MCF 10A (cell line): ENCODE measurements at regions not wholly inside any gene's neighbourhood (a gene's known extent, or its start where the extent isn't known, plus 50 kb on each side); places are given as distances from the start of the nearest gene placed in this dataset.

Source experiments
- BruUV-seq: library from RNA; stranded (reverse); fragments of 400-500 nt; replicated peaks from 2 replicates; lab custom pipeline; 2021; lab: Mats Ljungman, UMichigan
- CTCF ChIA-PET: fragments of 300-600 bp; sonication (Branson Sonifier 250); formaldehyde crosslinking; extraction: SDS; loops from one replicate; lab custom pipeline; 2021; ENCODE audit warnings: antibody characterized with exemption, inconsistent platforms; lab: Yijun Ruan, JAX
- POLR2A ChIA-PET: fragments of 300-600, 350-650 bp; sonication (Branson Sonifier 250); formaldehyde crosslinking; extraction: SDS; loops from one replicate; lab custom pipeline; 2020; ENCODE audit warnings: antibody characterized with exemption, inconsistent platforms; lab: Yijun Ruan, JAX
- DNase-seq: peaks from one replicate; pipeline ENCODE4 v3.0.0-alpha.2; 2018; ENCODE audit not compliant: unreplicated experiment
- H3K27ac Mint-ChIP-seq: one replicate; pipeline ENCODE4 v1.8.0; 2022; ENCODE audit warnings: mild to moderate bottlenecking, low read depth, mixed read lengths; ENCODE audit not compliant: unreplicated experiment
- H3K27me3 Mint-ChIP-seq: one replicate; pipeline ENCODE4 v1.8.0; 2022; ENCODE audit warnings: mixed read lengths; ENCODE audit not compliant: insufficient read depth, unreplicated experiment
- H3K36me3 Mint-ChIP-seq: one replicate; pipeline ENCODE4 v1.8.0; 2022; ENCODE audit warnings: mild to moderate bottlenecking, moderate library complexity, mixed read lengths; ENCODE audit not compliant: insufficient read depth, unreplicated experiment
- H3K4me1 Mint-ChIP-seq: one replicate; pipeline ENCODE4 v1.8.0; 2022; ENCODE audit warnings: mixed read lengths; ENCODE audit not compliant: insufficient read depth, unreplicated experiment
- H3K4me3 Mint-ChIP-seq: one replicate; pipeline ENCODE4 v1.8.0; 2022; ENCODE audit warnings: mild to moderate bottlenecking, moderate library complexity, mixed read lengths; ENCODE audit not compliant: unreplicated experiment
- H3K9me3 Mint-ChIP-seq: one replicate; pipeline ENCODE4 v1.8.0; 2022; ENCODE audit warnings: mixed read lengths; ENCODE audit not compliant: unreplicated experiment
- intact Hi-C: fragments of 100-400 bp; cut with micrococcal nuclease; formaldehyde crosslinking; loops from 2 replicates; pipeline ENCODE4 v1.14.1; 2022
- TF ChIP-seq, protein P1 (sequence below): fragments of 200-600 bp; IDR thresholded peaks from one replicate; pipeline ENCODE4 v1.8.0; 2022; ENCODE audit warnings: antibody characterized with exemption, mild to moderate bottlenecking; ENCODE audit not compliant: unreplicated experiment

DNA sequence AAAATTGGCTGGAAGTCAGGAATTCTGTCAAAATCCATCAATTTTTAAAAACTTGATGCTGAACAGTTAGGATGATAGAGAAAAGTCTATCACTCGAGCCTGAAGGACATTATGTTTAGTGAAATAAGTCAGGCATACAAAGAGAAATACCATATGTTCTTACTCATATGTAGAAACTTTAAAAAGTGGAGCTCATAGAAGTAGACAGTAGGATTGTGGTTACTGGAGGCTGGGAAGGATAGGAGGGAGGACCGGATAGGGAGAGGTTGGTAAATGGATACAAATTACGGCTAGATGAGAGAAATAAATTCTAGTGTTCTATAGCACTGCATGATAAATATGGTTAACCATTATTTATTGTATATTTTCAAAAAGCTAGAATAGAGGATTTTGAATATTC, 389.5 kb upstream of the RASGRP1 start:
- intact Hi-C loops: no loop called here
- CTCF ChIA-PET: no interaction called here
- no peak for DNase-seq
- H3K4me3 Mint-ChIP-seq: no peak overlapping the region
- H3K27ac Mint-ChIP-seq: no peak overlapping the region
- no peaks in the 10 kb centered on the region for H3K27me3 Mint-ChIP-seq
- H3K9me3 Mint-ChIP-seq: no peaks in the 10 kb centered on the region
- TF ChIP-seq, protein P1, sequence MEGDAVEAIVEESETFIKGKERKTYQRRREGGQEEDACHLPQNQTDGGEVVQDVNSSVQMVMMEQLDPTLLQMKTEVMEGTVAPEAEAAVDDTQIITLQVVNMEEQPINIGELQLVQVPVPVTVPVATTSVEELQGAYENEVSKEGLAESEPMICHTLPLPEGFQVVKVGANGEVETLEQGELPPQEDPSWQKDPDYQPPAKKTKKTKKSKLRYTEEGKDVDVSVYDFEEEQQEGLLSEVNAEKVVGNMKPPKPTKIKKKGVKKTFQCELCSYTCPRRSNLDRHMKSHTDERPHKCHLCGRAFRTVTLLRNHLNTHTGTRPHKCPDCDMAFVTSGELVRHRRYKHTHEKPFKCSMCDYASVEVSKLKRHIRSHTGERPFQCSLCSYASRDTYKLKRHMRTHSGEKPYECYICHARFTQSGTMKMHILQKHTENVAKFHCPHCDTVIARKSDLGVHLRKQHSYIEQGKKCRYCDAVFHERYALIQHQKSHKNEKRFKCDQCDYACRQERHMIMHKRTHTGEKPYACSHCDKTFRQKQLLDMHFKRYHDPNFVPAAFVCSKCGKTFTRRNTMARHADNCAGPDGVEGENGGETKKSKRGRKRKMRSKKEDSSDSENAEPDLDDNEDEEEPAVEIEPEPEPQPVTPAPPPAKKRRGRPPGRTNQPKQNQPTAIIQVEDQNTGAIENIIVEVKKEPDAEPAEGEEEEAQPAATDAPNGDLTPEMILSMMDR: no peak
- H3K36me3 Mint-ChIP-seq: no peaks in the 10 kb centered on the region
- no TSS peak for BruUV-seq
- POLR2A ChIA-PET: no interaction called here
- H3K4me1 Mint-ChIP-seq: no peaks in the 10 kb centered on the region

DNA sequence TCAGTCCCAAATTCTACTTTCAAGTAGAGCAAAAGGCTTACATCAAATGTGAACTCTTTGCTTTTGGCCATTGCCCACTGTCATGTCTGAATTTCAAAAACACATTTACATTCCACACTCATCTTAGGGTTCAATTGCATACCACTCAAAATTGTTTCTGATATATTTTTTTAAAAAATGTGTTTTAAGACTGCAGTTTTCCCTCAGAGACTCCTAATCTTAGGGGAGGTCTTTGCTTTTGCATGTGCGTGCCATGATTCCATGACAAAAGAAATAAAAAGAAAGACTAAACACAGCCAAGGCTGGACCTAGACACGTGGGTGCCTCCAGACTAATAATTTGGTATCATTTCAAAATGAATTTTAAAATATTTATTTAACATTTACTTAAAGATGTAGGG, 396.8 kb upstream of the RASGRP1 start:
- no peak for DNase-seq
- CTCF ChIA-PET: interaction anchor here (2.0 kb wide), 1 partner anchor 30 kb away, joined by 7 read pairs; no protein-coding TSS in a partner anchor
- POLR2A ChIA-PET: no interaction called here
- Mint-ChIP-seq H3K27me3 (no peaks in the 10 kb centered on the region), H3K4me3 (no peak overlapping the region), H3K4me1 (no peaks in the 10 kb centered on the region), H3K9me3 (no peaks in the 10 kb centered on the region), H3K36me3 (no peaks in the 10 kb centered on the region), H3K27ac (no peak overlapping the region)
- TF ChIP-seq, protein P1: no peak
- intact Hi-C loops: no loop called here
- BruUV-seq: no TSS peak

DNA sequence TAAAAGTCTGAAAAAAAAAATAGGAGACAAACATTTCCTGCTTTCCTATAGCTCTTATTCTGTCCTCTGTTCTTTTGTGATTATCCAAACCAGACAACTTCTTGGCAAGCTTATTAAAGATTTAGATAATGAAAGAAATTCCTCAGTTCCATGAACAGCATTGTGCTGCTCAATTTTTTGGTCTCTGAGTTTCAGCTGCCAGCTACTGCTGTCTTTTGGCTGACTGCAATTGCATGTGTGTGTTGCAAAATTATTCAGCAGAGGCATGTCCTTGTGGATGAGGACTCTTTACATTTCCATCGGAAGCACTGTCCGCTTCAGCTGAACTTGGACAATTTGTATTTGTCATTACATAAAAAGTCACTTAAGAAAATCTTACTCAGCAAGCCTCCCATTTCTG, 397.3 kb upstream of the RASGRP1 start:
- CTCF ChIA-PET: interaction anchor here (2.0 kb wide), 1 partner anchor 29 kb away, joined by 7 read pairs; no protein-coding TSS in a partner anchor

DNA sequence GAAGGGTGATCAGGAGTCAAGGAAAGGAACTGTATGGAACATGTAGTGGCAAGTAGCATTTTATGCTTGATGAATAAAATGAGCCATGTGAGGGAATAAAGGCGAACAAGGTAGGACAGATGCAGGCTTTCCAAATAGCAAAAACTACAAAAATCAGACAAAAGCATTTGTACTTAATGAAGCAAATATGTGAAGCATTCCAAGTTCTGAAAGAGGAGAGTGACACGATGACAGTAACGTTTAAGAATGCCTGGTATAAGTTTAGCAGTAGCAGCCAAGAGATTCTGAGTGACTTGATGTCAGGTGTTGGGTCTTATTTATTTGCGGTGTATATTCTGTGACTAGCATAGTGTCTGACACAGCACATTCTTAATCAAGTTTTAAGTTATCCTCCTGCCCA, 408.2 kb upstream of the RASGRP1 start:
- BruUV-seq: no TSS peak
- Mint-ChIP-seq H3K4me3 (no peak overlapping the region), H3K27ac (no peak overlapping the region), H3K27me3 (no peaks in the 10 kb centered on the region), H3K36me3 (no peaks in the 10 kb centered on the region), H3K9me3 (peaks cover 10% of the 10 kb centered on the region), H3K4me1 (no peaks in the 10 kb centered on the region)
- intact Hi-C loops: no loop called here
- TF ChIP-seq, protein P1: no peak
- POLR2A ChIA-PET: no interaction called here
- CTCF ChIA-PET: interaction anchor here (0.7 kb wide), 1 partner anchor 41 kb away, joined by 3 read pairs; no protein-coding TSS in a partner anchor
- no peak for DNase-seq

More for the DNA sequence above, 397.3 kb upstream of the RASGRP1 start:
- intact Hi-C loops: no loop called here
- no peaks in the 10 kb centered on the region for H3K27me3 Mint-ChIP-seq
- no TSS peak for BruUV-seq
- no peak overlapping the region for H3K4me3 Mint-ChIP-seq
- no peaks in the 10 kb centered on the region for H3K4me1 Mint-ChIP-seq
- H3K27ac Mint-ChIP-seq: no peak overlapping the region
- POLR2A ChIA-PET: no interaction called here
- H3K36me3 Mint-ChIP-seq: no peaks in the 10 kb centered on the region
- TF ChIP-seq, protein P1: no peak
- DNase-seq: no peak
- no peaks in the 10 kb centered on the region for H3K9me3 Mint-ChIP-seq
